HG03378 (cell line): ENCODE measurements at regions not wholly inside any gene's neighbourhood (a gene's known extent, or its start where the extent isn't known, plus 50 kb on each side); places are given as distances from the start of the nearest gene placed in this dataset.
"Not testable (repeated sequence)": the region's sequence is repeated elsewhere in the genome, so short reads cannot be mapped to it uniquely, and the experiment has no call there.

Source experiments
- ATAC-seq: cut with Tn5 transposase; IDR thresholded peaks from one replicate; pipeline ENCODE4 v1.9.1; 2021; ENCODE audit warnings: mild to moderate bottlenecking, moderate library complexity; ENCODE audit not compliant: unreplicated experiment

GRCh38 chr6:156455847-156456246 is 321.3 kb upstream of the ARID1B start:
- ATAC-seq, result no peak

GRCh38 chr6:156454867-156455266 is 322.3 kb upstream of the ARID1B start:
- no peak for ATAC-seq

DNA sequence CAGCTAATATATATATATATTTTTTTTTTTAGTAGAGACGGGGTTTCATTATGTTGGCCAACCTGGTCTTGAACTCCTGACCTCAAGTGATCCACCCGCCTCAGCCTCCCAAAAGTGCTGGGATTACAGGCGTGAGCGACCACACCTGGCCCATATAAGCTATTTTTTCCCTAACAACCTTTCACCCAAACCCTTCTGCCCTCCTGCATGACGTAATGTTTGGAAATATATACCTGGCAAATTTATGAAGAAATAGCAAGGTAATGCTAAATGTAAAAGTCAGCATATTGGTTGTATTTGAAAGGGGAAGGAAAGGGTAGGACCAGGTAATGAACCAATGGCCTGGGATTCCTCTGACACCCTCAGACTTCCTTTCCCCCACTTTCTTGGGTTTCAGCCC is 325.5 kb upstream of the ARID1B start:
- ATAC-seq, result no peak

DNA sequence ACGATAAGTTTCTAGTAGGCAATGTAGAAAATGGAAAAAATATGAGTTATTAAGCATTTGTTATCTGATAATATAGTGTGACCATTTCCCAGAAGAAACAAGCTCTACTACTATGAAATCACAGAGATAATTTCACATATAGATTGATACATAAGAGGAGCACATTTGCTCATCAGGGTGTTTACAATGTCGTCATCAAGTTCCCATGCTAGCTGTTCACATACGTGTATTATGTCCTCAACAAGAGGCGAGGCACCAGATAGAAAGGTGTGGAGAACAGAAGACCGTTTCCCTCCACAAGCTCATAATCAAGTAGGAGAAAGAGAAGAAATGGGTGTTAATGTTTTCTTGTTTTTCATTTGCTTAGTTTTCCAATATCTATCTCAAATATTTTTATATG is 326.1 kb upstream of the ARID1B start:
- no peak for ATAC-seq

DNA sequence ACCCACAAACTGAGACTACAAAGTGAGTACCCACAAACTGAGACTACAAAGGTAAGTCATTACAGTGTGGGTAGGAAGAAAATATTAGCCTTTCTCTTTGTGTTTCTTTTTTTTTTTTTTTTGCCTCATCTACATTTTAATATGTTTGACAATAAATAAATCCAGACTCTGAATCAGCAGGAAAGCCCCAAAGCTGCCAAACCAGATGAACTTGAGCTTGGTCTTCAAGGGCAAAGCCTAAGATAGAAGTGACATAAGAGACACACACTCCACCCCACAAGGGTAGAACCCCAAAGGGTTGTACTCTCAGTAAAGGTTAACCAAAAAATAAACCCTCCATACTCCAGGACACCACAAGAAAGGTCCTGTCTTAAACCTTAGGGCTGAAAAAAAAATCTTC is 326.8 kb upstream of the ARID1B start:
- no peak for ATAC-seq

GRCh38 chr6:156449569-156449968 is 327.6 kb upstream of the ARID1B start:
- no peak for ATAC-seq

- ATAC-seq, result no peak
Observed at GRCh38 chr6:156449128-156449527, 328.1 kb upstream of the ARID1B start.

GRCh38 chr6:156448579-156448978 is 328.6 kb upstream of the ARID1B start:
- no peak for ATAC-seq

DNA sequence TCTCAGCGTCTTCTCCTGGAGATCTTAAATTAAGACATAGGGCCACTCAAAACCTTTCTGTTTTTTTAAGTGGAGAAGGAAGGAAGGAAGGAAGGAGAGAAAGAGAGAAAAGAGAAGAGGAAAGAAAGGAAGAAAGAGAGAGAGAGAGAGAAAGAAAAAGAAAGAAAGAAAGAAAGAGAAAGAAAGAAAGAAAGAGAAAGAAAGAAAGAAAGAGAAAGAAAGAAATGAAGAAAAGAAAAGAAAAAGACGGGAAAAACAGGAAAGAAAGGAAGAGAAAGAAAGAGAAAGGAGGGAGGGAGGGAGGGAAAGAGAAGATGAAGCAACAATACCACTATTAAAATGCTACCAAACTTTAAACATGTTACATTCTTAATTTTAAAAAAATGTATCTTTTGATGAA is 336.5 kb upstream of the ARID1B start:
- no peak for ATAC-seq

DNA sequence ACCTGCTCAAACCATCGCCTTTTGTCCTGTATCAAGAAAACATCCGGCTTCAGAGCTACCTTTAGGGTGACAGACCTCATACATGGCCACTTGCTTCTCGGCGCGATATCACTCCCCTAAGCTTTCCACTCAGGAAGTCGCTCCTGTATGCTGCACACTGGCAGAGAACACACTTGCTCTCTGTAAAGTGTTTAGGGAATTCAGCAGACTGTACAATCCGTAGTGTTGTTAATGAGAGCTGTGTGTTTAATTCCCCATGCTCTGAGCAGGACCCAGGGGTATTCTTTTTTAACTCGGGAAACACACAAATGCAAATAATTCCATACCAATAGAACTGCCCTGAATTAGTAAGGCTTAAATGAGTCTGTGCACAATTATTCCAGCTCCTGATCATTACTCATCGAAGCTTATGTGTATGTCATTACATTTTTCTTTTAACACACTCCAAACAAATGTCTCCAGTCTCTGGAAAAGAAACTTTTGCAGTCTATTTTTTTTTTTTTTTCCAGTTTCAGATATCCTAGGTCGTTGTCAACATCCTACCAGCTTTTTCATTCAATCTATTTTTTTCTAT is 338.7 kb upstream of the ARID1B start:
- no peak for ATAC-seq

DNA sequence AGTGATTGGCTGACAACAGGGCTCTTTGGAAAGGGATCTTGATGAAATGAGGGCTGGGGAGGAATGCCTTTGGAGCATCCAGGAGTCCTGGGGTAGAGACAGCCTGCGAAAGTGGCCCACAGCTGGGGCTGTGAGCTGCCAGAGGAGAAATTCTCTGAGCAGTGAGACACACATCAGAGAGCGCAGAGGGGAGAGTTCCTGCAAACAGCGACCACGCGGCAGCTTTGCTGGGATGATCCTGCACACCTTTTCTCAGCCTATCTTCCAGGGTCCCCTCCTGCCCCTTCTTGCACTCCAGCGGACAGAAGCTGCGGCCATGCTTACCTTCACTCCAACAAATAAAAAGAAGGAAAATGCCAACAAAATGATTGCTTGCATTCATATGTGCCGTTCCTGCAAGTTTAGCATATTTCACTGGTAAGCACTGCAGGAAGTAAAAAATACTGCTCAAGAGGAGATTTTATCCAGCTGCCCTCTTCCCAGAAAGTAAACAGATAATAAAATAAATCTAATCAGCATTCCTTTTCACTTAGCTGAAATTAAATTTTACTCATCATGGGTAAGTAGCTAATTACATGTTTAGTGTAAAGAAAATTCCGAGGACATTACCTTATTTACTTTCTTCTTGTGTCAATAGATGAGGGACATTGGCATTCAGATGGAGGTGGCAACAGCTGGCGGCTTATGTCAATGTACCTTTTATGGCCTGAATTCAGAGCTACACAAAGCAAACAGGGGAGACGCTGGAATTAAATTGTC is 339.9 kb upstream of the ARID1B start:
- ATAC-seq, result no peak

DNA sequence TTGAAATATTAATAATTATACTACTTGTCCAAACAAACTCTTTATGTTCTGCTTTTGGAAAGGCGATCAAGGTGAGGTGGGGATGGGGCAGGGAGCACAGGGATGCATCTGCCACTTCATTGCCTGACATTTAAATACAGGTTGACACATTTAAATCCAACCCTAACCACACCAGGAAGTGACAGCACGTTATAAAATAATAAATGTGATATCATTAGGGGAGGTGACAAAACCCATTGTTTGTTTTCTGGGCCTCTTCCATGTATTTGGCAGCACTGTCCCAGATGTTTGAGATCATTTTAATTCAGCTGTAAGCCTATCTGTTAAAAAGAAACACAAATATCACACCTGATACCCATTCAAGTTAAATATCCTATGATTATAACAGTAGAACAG is 342.4 kb upstream of the ARID1B start:
- no peak for ATAC-seq

DNA sequence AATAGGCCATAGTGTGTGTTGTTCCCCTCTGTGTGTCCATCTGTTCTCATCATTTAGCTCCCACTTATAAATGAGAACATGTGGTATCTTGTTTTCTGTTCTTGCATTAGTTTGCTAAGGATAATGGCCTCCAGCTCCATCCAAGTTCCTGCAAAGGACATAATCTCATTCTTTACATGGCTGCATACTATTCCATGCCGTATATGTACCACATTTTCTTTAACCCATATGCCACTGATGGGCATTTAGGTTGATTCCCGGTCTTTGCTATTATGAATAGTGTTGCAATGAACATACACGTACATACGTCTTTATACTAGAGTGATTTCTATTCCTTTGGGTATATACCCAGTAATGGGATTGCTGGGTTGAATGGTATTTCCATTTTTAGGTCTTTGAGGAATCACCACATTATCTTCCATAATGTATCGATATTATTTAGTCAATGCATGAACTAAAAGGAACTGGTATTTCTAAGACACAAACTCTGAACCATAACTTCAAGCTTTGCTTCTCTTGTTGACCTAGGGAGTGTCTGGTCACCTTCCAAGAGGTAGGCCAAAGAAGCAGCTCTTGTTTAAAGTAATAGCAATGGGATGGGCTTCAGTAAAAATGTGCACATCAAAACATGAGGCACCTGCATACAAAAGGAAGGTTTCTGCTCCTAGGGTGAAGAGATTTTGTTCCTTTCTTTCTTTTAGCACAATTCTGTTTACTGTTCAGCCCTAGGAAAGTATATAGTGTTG is 343.0 kb upstream of the ARID1B start:
- ATAC-seq, result no peak

GRCh38 chr6:156432543-156432942 is 344.6 kb upstream of the ARID1B start:
- ATAC-seq, result no peak

GRCh38 chr6:156430386-156430785 is 346.8 kb upstream of the ARID1B start:
- ATAC-seq, result no peak

GRCh38 chr6:156427345-156427744 is 349.8 kb upstream of the ARID1B start:
- no peak for ATAC-seq

DNA sequence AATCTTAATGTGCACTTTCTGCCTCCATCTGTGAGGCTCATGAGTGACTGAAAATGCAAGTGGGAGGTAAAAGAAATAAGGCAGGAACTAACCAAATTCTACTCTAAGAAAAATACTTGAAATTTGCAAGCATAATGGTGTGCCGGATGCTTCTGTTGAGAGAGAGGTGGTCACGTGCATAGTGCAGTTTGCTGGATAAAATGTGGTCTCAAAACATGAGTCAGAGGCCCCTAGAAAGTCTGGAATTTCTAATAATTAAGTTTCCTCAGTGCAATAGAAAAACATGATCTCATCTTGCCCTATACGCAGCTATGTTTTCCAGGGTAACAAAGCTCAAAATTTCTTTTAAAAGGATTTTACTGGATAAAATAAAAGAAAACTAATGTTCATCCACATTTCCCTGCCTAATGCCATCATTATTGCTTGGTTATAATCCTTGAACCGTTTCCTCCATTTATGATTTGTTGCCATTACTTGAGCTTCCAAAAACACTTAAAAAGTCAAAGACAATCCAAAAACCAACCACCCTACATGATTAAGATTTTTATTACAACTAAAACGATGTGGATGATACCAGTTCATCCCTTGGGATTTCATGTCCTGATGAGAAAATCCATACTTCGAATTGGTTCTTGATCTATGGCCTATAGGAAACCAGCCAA is 351.7 kb upstream of the ARID1B start:
- no peak for ATAC-seq

DNA sequence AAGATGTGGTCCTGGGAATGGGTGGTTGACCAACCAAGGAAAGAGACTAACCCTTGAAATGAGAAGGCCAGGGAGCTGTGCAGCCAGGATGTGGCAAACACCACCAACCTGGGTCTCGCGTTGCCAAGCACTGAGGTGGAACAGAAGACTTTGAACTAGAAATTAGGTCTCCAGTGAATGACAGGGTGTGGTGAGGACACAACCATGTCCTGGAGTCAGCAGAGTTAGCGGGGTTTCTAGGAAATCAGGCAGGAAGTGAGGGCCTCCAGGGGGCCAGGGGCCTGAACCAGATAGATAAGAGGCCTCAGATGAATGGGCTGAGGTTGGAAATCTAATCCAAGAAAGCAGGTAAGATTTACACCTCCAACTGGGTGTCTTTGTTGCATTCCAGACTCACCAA is 353.3 kb upstream of the ARID1B start:
- ATAC-seq, result no peak

DNA sequence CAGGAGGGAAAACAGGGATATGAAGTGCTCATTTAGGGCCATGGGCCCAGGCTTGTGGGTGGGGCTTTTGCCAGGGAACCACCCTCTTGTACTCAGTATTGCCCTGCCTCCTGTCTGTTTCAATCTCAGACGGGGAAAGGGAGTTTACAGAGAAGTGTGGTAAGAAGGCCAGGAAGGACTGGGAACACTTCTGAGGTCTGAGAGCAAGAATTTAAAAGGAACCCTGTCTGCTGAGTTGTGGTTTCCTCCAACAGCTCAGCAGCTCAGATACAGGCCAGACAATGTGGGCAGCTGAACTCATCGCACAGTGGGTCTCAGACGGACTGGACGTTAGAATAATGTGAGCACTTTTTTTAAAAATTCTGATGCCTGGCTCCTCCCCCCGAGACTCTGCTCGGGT is 354.1 kb upstream of the ARID1B start:
- no peak for ATAC-seq

DNA sequence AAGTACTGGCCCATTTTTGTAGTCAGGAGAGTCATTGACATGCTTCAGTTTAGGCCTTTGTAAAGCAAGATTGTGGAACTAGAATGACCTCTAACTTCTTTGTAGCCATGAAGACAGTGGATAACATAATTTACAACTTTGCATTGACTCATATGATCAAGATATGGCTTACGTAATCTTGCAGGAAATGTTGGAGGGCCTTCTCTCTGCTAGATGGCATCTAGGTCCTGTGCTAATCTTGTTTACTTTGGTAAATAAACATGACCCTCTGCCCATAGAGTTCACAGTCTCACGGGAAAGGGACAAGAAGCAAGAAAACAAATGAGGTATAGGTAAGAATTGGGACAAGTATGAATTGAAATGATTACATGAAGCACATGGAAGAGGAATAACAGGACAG is 355.2 kb upstream of the ARID1B start:
- ATAC-seq, result no peak

GRCh38 chr6:156421301-156421700 is 355.9 kb upstream of the ARID1B start:
- not testable (repeated sequence) for ATAC-seq
